Uterus (tissue), 3 donors: ENCODE measurements at regions not wholly inside any gene's neighbourhood (a gene's known extent, or its start where the extent isn't known, plus 50 kb on each side); places are given as distances from the start of the nearest gene placed in this dataset.

Source experiments
- DNase-seq, 2 donors: peaks; one replicate each; pipeline ENCODE4 v3.0.0-alpha.2; 2019 to 2020
- H3K27ac ChIP-seq, 2 donors: fragments of 200-600 bp; sonication (generic); 1 replicate in 1 of 2; 2 replicates in 1 of 2; pipeline ENCODE4 v1.5.1; 2016 to 2018
- H3K27me3 ChIP-seq, 2 donors: fragments of 200-600 bp; sonication (generic); one replicate each; pipeline ENCODE4 v1.5.1; 2018 to 2019; ENCODE audit warnings: control low read depth in 1 of 2
- H3K36me3 ChIP-seq, 2 donors: fragments of 200-600 bp; sonication (generic); one replicate each; pipeline ENCODE4 v1.5.1; 2019; ENCODE audit warnings: control low read depth in 1 of 2
- H3K4me1 ChIP-seq, 2 donors: fragments of 200-600 bp; sonication (generic); one replicate each; pipeline ENCODE4 v1.5.1; 2018 to 2019; ENCODE audit warnings: control low read depth in 1 of 2
- H3K4me3 ChIP-seq, 2 donors: fragments of 200-600 bp; sonication (generic); 1 replicate in 1 of 2; 2 replicates in 1 of 2; pipeline ENCODE4 v1.5.1; 2018 to 2019; ENCODE audit warnings: mild to moderate bottlenecking in 1 of 2
- H3K9me3 ChIP-seq, 2 donors: fragments of 200-600 bp; sonication (generic); one replicate each; pipeline ENCODE4 v1.5.1; 2019; ENCODE audit warnings: control low read depth in 1 of 2
- POLR2A ChIP-seq, 2 donors: fragments of 450-650 bp; IDR thresholded peaks; one replicate each; pipeline ENCODE4 v1.6.1; 2016; ENCODE audit warnings: antibody characterized with exemption in 2 of 2, mild to moderate bottlenecking in 1 of 2, moderate library complexity in 1 of 2
- intact Hi-C: fragments of 100-400 bp; cut with DNase I; formaldehyde crosslinking; loops from one replicate; pipeline ENCODE4 v1.15.1; 2023; ENCODE audit warnings: low total_unique reads
- TF ChIP-seq, protein P1 (sequence below), 4 experiments: fragments of 200-600 bp in 2 of 4; fragments of 450-650 bp in 2 of 4; sonication (generic) in 2 of 4; IDR thresholded peaks; one replicate each; pipeline ENCODE4 v1.5.1; 2016 to 2019; ENCODE audit warnings: antibody characterized with exemption in 4 of 4, mild to moderate bottlenecking in 2 of 4, moderate library complexity in 1 of 4
- donor health status: DM: yes; HTN: yes; CAD: no.

- Histone ChIP-seq H3K27me3 (no peaks in the 10 kb centered on the region), H3K4me3 (no peak overlapping the region), H3K4me1 (no peaks in the 10 kb centered on the region), H3K36me3 (no peaks in the 10 kb centered on the region), H3K27ac (no peak overlapping the region), H3K9me3 (no peaks in the 10 kb centered on the region)
- intact Hi-C loops, result no loop called here
- no peak for TF ChIP-seq POLR2A (IDR thresholded peaks at IDR 0.05)
- TF ChIP-seq, protein P1, sequence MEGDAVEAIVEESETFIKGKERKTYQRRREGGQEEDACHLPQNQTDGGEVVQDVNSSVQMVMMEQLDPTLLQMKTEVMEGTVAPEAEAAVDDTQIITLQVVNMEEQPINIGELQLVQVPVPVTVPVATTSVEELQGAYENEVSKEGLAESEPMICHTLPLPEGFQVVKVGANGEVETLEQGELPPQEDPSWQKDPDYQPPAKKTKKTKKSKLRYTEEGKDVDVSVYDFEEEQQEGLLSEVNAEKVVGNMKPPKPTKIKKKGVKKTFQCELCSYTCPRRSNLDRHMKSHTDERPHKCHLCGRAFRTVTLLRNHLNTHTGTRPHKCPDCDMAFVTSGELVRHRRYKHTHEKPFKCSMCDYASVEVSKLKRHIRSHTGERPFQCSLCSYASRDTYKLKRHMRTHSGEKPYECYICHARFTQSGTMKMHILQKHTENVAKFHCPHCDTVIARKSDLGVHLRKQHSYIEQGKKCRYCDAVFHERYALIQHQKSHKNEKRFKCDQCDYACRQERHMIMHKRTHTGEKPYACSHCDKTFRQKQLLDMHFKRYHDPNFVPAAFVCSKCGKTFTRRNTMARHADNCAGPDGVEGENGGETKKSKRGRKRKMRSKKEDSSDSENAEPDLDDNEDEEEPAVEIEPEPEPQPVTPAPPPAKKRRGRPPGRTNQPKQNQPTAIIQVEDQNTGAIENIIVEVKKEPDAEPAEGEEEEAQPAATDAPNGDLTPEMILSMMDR (IDR thresholded peaks at IDR 0.05), result no peak
- DNase-seq, result no peak
Observed at GRCh38 chr12:13702381-13702780, 279.0 kb downstream of the GRIN2B start.

GRCh38 chr12:13701502-13701901, 279.9 kb downstream of the GRIN2B start:
- intact Hi-C loops, result no loop called here
- H3K4me1 ChIP-seq, result no peaks in the 10 kb centered on the region
- no peaks in the 10 kb centered on the region for H3K9me3 ChIP-seq
- H3K4me3 ChIP-seq, result no peak overlapping the region
- TF ChIP-seq, protein P1 (IDR thresholded peaks at IDR 0.05), result no peak
- no peak for TF ChIP-seq POLR2A (IDR thresholded peaks at IDR 0.05)
- H3K36me3 ChIP-seq, result no peaks in the 10 kb centered on the region
- no peak overlapping the region for H3K27ac ChIP-seq
- H3K27me3 ChIP-seq, result no peaks in the 10 kb centered on the region
- no peak for DNase-seq

- no peak for DNase-seq
- no peaks in the 10 kb centered on the region for H3K36me3 ChIP-seq
- H3K9me3 ChIP-seq, result no peaks in the 10 kb centered on the region
- H3K27me3 ChIP-seq, result no peaks in the 10 kb centered on the region
- H3K27ac ChIP-seq, result no peak overlapping the region
- no peak for TF ChIP-seq POLR2A (IDR thresholded peaks at IDR 0.05)
- TF ChIP-seq, protein P1 (IDR thresholded peaks at IDR 0.05), result no peak
- H3K4me3 ChIP-seq, result no peak overlapping the region
- intact Hi-C loops, result no loop called here
- no peaks in the 10 kb centered on the region for H3K4me1 ChIP-seq
Observed at GRCh38 chr12:13697973-13698372, 283.4 kb downstream of the GRIN2B start.

DNA sequence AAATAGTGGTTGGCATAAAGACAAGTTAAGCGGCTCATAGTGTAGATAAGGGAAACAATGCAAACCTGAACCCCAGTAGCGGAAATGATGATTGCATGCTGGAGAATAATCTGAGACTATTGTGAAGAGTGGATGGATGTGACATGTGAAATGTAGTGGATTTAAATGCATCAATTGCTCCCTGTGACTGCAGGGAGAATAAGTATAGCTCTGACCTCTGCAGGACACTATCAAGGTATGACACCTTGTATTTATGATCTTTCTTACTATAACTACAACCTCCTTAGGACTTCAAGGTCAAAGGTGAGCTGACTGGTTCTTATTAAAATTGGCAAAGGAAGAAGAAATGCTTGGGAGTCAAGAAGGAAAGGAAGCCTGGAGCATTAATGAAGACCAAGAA, 285.6 kb downstream of the GRIN2B start:
- Histone ChIP-seq H3K27me3 (no peaks in the 10 kb centered on the region), H3K4me1 (no peaks in the 10 kb centered on the region), H3K36me3 (no peaks in the 10 kb centered on the region), H3K4me3 (no peak overlapping the region), H3K9me3 (no peaks in the 10 kb centered on the region), H3K27ac (no peak overlapping the region)
- DNase-seq, result no peak
- intact Hi-C loops, result no loop called here
- TF ChIP-seq, protein P1 (IDR thresholded peaks at IDR 0.05), result no peak
- no peak for TF ChIP-seq POLR2A (IDR thresholded peaks at IDR 0.05)

GRCh38 chr12:13692332-13692731, 289.1 kb downstream of the GRIN2B start:
- no peak for DNase-seq
- H3K36me3 ChIP-seq, result no peaks in the 10 kb centered on the region
- H3K4me1 ChIP-seq, result no peaks in the 10 kb centered on the region
- no peaks in the 10 kb centered on the region for H3K9me3 ChIP-seq
- H3K27me3 ChIP-seq, result no peaks in the 10 kb centered on the region
- no peak overlapping the region for H3K27ac ChIP-seq
- intact Hi-C loops, result no loop called here
- H3K4me3 ChIP-seq, result no peak overlapping the region
- TF ChIP-seq POLR2A (IDR thresholded peaks at IDR 0.05), result no peak
- TF ChIP-seq, protein P1 (IDR thresholded peaks at IDR 0.05), result no peak
